HUES6 (cell line): ENCODE measurements at regions not wholly inside any gene's neighbourhood (a gene's known extent, or its start where the extent isn't known, plus 50 kb on each side); places are given as distances from the start of the nearest gene placed in this dataset.

Experiments
- H3K27ac ChIP-seq: 2 replicates; pipeline ENCODE4 v1.7.0; 2013; ENCODE audit warnings: low read depth, mild to moderate bottlenecking, low read length, inconsistent platforms
- H3K27me3 ChIP-seq: 2 replicates; pipeline ENCODE4 v1.6.1; 2013; ENCODE audit warnings: low read length; ENCODE audit not compliant: control insufficient read depth, insufficient read depth
- H3K36me3 ChIP-seq: 2 replicates; pipeline ENCODE4 v1.6.1; 2013; ENCODE audit warnings: low read length; ENCODE audit not compliant: control insufficient read depth, insufficient read depth
- H3K4me1 ChIP-seq: 2 replicates; pipeline ENCODE4 v1.6.1; 2013; ENCODE audit warnings: low read length; ENCODE audit not compliant: control insufficient read depth, insufficient read depth
- H3K4me3 ChIP-seq: 2 replicates; pipeline ENCODE4 v1.5.1; 2013; ENCODE audit warnings: low read depth, low read length
- H3K9ac ChIP-seq: one replicate; pipeline ENCODE4 v1.6.1; 2013; ENCODE audit warnings: mild to moderate bottlenecking, low read length
- H3K9me3 ChIP-seq: 2 replicates; pipeline ENCODE4 v1.6.1; 2013; ENCODE audit warnings: low read depth, low read length; ENCODE audit not compliant: control insufficient read depth, insufficient read depth

DNA sequence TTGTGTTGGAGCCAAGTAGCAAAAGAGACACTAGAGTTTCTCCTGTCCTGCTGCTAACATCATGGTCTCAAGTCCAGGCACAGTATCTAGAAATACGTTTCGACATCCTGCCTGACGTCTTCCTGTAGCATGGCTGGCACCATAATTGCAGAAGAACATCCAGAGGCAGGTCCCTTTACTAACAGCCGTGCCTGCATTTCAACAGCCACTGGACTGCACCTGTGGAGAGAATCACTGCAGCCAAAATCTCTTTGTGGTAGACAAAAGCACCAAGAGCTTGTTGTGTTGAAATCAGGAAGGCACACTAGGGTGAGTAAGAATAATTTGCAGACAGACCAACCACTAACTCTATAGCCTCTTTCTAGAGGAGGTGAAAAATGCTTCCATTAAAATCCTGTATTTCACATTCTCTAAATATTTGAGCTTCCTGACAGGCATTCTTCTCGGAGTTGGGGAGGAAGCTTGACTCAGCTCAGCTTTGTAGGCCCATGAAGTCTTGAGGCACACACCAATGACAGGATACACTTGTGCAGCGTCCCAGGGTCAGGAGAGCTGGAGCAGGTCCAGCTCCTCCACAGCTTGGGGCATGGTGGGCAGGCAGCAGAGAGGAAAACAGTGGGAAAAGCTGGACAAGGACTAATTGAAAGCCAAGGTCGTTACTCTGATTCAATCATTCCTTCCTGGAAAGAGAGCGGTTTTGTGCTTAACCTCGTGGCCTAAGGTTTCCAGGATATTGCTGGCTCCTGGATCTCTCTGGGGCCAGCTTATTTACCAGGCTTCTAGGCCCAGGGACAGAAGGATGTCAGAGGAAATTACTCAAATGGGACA is 244.9 kb downstream of the FAM43A start:
- no peak overlapping the region for H3K9ac ChIP-seq
- peaks cover 11% of the 10 kb centered on the region for H3K4me1 ChIP-seq
- no peaks in the 10 kb centered on the region for H3K36me3 ChIP-seq
- peaks cover 9% of the 10 kb centered on the region; the same call in 1 of the 2 replicates for H3K9me3 ChIP-seq
- H3K27me3 ChIP-seq: no peaks in the 10 kb centered on the region
- no peak overlapping the region for H3K27ac ChIP-seq
- no peak overlapping the region for H3K4me3 ChIP-seq

DNA sequence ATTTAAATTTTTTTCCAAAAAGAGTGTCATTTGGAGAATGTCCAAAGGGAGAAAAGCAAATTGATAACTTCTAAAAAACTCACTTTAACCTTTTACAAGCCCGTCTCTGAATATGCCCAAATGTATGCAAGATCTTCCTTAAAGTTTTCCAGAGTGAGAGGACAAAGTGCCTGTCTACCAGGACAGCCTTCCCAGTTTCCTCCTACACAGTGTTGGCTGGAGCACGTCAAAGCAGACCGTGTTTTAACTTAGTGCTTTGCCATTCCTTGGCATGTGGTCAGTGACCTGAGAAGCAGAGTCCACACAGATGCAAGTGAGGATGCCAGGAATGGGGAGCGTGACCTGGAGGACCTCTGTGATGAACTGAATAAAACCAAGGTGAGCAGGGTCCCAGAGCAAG is 245.7 kb downstream of the FAM43A start:
- Histone ChIP-seq H3K9me3 (peaks cover 9% of the 10 kb centered on the region; the same call in 1 of the 2 replicates), H3K27ac (no peak overlapping the region)

DNA sequence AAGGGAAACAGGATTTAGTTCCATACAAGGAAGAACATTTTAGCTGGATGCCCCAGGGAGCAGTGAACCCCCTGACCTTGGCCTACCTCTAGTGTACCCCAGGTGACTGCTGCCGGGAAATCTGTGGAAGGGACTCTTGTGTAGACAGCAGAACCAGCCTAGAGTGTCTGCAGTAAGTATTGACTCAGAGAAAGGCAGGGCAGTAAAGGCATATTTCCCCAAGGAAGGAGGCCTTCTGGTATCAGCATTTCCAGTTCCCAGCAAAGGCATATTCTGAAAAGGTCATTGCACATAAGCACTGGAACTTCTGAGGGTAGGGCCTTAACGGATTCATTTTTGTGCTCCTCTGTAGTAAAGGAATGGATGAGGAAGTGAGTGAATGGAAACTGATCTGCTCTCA is 246.2 kb downstream of the FAM43A start:
- H3K27ac ChIP-seq: no peak overlapping the region

More for the DNA sequence above, 245.7 kb downstream of the FAM43A start:
- Histone ChIP-seq H3K27me3 (no peaks in the 10 kb centered on the region), H3K9ac (no peak overlapping the region), H3K4me3 (no peak overlapping the region), H3K36me3 (no peaks in the 10 kb centered on the region), H3K4me1 (peaks cover 6% of the 10 kb centered on the region)

DNA sequence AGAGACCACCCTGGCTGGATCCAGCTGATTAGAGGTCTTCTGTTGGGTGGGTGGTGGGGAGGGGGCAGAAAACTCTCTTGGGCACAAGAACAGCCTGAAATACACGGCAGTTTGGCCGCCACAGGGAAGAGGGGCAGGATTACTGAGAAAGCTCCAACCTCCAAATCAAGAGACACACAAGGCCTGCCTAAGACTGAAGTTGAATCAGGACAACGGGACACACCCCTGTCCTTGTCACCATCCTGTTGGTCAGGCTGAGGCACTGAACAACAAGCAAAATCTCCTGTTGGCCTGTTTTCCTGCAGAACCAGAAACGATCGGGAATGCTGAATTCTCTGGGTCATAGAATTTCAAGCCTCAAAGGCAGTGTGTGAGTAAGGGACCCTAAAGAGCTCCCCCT is 247.8 kb downstream of the FAM43A start:
- peaks cover 13% of the 10 kb centered on the region for H3K9me3 ChIP-seq
- no peak overlapping the region for H3K27ac ChIP-seq
- no peak overlapping the region for H3K4me3 ChIP-seq
- no peaks in the 10 kb centered on the region for H3K27me3 ChIP-seq
- H3K4me1 ChIP-seq: peaks cover 6% of the 10 kb centered on the region
- no peaks in the 10 kb centered on the region for H3K36me3 ChIP-seq
- H3K9ac ChIP-seq: no peak overlapping the region

More for the DNA sequence above, 246.2 kb downstream of the FAM43A start:
- Histone ChIP-seq H3K4me3 (no peak overlapping the region), H3K9me3 (peaks cover 9% of the 10 kb centered on the region; the same call in 1 of the 2 replicates), H3K4me1 (peaks cover 6% of the 10 kb centered on the region), H3K9ac (no peak overlapping the region), H3K36me3 (no peaks in the 10 kb centered on the region), H3K27me3 (no peaks in the 10 kb centered on the region)

DNA sequence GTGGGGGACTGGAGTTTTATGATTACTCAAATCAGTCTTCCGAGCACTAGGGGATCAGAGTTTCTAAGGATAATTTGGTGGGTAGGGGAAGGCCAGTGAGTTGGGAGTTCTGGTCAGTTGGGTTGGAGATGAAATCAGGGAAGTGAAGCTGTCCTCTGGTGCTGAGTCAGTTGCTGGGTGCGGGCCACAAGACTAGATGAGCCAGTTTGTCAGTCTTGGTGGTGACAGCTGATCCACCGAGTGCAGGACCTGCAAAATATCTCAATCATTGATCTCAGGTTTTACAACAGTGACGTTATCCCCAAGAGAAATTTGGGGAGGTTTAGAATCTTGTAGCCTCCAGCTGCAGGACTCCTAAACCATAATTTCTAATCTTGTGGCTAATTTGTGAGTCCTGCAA is 249.4 kb downstream of the FAM43A start:
- Histone ChIP-seq H3K36me3 (no peaks in the 10 kb centered on the region), H3K9ac (no peak overlapping the region), H3K4me1 (peaks cover 6% of the 10 kb centered on the region), H3K9me3 (peaks cover 13% of the 10 kb centered on the region), H3K27ac (no peak overlapping the region), H3K27me3 (no peaks in the 10 kb centered on the region), H3K4me3 (no peak overlapping the region)

DNA sequence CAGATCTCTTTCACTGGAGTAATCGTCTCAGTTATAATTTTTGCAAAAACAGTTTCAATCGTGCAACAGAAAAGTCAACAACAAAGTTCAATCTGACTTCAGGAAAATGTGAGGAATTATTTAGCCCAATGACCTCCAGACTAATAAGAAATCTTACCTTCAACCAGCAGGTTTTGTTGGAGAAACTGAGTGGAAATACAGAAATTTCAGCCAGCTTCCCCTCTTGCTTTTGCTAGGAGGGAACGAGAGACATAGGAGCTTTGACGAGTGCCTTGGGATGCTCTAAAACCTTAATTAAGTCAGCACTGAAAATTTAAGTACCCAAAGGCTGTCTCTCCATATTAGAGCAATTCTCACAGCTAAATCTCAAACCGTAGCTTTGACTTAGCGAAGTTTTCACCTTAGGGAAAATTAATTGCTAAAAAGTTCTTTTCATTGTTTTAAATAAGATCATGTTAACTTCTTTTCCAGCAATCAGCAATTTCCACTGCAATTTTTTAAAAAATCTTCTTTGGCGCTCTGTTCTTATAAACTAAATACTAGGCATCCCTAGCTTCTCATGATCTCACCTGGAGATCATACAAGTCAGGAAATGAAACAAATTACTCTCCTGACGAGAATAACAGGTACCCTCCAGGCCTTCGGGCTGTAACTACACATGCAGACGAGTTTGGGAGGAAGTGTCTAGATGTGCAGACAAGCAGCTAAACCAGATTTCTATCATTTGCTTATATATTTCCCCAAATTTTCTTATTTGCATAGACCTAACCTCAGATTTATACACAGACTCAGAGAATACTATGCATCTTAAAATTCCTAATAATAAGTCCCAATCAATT is 250.2 kb downstream of the FAM43A start:
- Histone ChIP-seq H3K9ac (no peak overlapping the region), H3K27me3 (no peaks in the 10 kb centered on the region), H3K27ac (no peak overlapping the region), H3K4me3 (no peak overlapping the region), H3K4me1 (peaks cover under 1% of the 10 kb centered on the region; the same call in 1 of the 2 replicates), H3K9me3 (peaks cover 13% of the 10 kb centered on the region), H3K36me3 (no peaks in the 10 kb centered on the region)

DNA sequence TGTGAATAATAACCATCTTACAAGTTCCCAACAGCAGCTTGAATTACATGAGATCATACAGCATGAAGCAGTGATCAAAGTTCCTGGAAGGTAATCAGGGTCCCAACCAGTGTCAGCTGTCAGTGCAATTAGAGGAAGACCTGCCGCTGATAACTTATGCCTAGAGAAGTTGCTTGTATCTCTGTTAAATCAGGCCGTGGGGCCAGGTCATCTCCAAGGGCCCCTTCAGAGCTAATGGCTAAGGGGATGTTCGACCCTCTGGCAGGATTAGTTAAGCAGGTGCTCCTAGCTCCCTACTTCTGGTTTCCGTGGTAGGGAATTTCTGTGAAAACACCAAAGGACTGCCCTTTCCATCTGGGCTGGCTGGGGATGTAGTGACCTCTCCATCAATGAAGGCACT is 251.0 kb downstream of the FAM43A start:
- H3K36me3 ChIP-seq: no peaks in the 10 kb centered on the region
- no peak overlapping the region for H3K9ac ChIP-seq
- H3K4me3 ChIP-seq: no peak overlapping the region
- H3K9me3 ChIP-seq: peaks cover 13% of the 10 kb centered on the region
- no peaks in the 10 kb centered on the region for H3K4me1 ChIP-seq
- H3K27me3 ChIP-seq: no peaks in the 10 kb centered on the region
- H3K27ac ChIP-seq: no peak overlapping the region

DNA sequence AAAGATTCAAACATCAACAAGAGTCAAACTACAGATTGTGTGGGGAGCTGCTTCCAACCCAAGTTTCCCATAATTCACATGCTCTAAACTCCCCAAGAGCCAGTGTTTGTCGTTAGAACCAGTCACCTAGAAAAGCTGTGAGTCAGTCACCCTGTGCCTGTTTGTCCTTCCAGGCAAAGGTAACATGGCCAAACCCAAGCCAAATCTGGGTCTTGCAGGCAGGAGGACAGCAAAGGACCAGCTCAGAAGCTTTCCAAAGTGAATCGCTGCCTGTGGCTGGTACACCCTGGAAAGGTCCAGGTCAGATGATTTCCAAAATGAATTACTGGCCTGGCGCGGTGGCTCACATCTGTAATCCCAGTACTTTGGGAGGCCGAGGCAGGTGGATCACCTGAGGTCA is 251.5 kb downstream of the FAM43A start:
- H3K4me1 ChIP-seq: no peaks in the 10 kb centered on the region
- no peaks in the 10 kb centered on the region for H3K27me3 ChIP-seq
- H3K9ac ChIP-seq: no peak overlapping the region
- peaks cover 13% of the 10 kb centered on the region for H3K9me3 ChIP-seq
- H3K36me3 ChIP-seq: no peaks in the 10 kb centered on the region
- no peak overlapping the region for H3K27ac ChIP-seq
- no peak overlapping the region for H3K4me3 ChIP-seq

DNA sequence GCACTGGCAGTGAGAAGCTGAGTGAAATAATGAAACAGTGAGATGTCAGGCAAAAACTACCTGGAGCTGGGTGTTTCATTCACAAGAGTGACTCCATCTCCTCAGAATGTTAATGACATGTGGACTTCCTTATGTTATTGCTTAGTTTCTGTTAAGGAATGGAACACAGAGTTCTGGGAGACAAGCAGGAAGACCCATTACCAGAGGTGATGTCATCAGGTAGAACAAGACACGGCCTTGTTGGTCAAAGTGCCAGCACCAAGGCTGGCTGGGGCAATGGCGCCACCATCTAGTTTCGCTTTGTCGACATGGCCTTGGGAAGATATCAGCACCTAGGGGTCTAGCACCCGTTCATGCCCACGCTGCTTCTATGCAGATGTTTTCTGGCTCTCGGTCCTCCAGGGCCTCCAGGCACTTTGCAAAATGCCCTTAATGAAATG is 252.2 kb downstream of the FAM43A start:
- Histone ChIP-seq H3K36me3 (no peaks in the 10 kb centered on the region), H3K27ac (no peak overlapping the region), H3K4me3 (no peak overlapping the region), H3K9ac (no peak overlapping the region), H3K4me1 (no peaks in the 10 kb centered on the region), H3K27me3 (no peaks in the 10 kb centered on the region), H3K9me3 (peaks cover 9% of the 10 kb centered on the region)

DNA sequence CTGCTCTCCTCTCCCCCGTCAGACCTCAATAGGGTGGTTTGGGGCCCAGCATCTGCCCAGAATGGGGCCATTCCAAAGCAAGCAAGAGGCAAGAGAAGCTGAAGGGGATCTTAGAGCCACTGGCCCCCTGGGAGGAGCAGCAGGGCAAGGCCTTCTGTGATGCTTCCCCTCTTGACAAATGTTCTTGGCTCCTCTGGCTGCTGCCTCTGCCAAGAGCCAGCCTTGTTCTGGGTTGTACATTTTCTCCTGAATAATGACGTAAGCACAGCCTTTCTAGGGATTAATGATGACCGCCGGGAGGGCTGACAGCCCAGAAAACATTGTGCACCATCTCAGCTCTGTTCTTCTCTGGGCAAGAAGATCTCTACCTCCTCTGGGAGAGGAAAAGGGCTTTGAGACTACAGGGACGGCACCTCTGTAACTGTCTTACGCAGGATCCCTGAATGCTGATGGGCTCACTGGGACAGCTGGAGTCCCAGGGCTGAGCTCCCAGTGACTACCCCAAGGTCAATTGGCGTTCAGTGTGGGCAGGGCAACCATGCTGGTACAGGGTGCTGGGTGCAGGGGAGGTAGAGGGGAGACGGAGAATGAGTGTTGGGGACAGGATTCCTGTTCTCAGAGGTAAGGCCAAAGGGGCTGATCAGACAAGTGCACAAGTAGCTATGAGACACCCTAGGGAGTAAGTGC is 253.3 kb downstream of the FAM43A start:
- no peaks in the 10 kb centered on the region for H3K4me1 ChIP-seq
- no peak overlapping the region for H3K27ac ChIP-seq
- H3K9me3 ChIP-seq: peaks cover 5% of the 10 kb centered on the region; the same call in 1 of the 2 replicates
- no peaks in the 10 kb centered on the region for H3K27me3 ChIP-seq
- no peaks in the 10 kb centered on the region for H3K36me3 ChIP-seq
- no peak overlapping the region for H3K4me3 ChIP-seq
- H3K9ac ChIP-seq: no peak overlapping the region
